Left lobe of liver (tissue), 2 donors: ENCODE measurements at regions not wholly inside any gene's neighbourhood (a gene's known extent, or its start where the extent isn't known, plus 50 kb on each side); places are given as distances from the start of the nearest gene placed in this dataset.

ENCODE experiments used
- ATAC-seq: fragments of 200-7000 bp; cut with Tn5 transposase; one replicate; pipeline ENCODE4 v1.9.1; 2020; ENCODE audit warnings: mild to moderate bottlenecking, moderate library complexity
- DNase-seq: peaks from one replicate; pipeline ENCODE4 v3.0.0-alpha.2; 2020; ENCODE audit warnings: low spot score
- donor health status: DM: no; HTN: no; CAD: no; lungs with moderate emphysema.
- donor health status: DM: no; HTN: yes; CAD: no.

DNA sequence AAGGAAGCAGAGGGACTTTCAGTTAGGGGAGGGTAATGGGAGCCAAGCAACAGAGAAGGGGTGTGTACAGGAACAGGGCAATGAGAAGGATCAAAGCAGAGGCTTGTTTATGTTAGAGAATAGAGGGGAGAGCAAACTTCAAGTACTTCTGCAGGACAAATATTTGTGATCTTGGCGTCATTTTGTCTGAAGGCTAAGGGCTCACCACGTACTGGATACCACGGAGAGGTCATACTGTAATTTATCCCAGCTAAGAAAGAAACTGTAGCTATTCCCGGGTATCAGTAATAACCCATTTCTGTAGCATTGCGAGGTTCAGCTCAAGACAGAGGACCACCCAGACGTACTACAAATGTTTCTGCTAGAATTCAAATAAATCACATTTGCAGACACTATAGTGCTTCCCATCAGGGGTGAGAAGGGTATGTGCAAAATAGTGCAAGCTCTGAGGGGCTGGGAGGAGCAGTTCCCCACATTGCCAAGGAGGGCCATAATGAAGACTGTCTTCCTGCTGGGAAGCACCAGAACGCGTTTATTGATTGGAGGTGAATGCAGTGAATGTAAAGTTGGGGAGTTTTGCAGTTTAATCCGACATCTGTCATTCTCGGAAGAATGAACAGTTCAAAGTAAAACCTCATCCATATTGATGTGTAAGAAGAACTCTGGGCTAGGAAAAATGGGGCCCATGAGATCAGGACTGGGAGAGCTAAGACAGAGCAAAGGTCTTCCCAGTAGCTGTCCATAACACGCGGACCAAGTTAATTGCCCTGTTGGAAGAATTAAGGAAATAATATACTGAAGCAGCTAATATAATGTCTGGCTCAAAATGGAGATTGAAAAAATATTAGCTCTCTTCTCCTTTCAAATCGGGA, 136.9 kb downstream of the RWDD3 start:
- ATAC-seq (no peak), DNase-seq (no peak)

DNA sequence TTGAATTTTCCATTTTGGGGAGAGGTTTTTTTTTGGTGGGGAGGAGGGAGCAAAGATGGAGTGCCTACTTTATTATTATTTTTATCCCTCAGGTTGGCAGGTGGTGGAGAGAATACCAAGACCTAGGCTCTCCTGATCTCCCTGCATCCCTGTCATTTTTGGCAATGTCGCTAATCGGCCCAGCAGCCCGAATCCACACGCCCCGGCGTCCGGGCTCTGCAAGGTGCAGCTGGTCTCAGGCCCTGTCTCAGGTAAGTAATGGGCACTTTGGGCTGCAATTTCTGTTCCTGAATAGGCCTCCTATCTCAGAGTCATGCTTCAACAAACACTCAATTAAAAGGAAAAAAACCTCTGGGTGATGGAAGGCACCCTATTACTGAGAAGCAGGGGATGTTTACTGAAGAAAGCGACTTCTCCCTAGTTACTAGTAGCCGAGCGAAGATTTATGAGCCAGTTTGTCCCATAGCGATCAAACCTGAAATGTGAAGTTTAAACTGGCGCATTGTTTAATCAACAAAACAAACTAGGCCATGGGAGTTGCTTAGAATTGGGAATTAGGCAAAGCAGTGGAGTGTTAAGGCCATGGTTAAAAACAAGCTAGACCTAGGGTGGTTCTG, 137.8 kb downstream of the RWDD3 start:
- ATAC-seq (no peak), DNase-seq (no peak)

DNA sequence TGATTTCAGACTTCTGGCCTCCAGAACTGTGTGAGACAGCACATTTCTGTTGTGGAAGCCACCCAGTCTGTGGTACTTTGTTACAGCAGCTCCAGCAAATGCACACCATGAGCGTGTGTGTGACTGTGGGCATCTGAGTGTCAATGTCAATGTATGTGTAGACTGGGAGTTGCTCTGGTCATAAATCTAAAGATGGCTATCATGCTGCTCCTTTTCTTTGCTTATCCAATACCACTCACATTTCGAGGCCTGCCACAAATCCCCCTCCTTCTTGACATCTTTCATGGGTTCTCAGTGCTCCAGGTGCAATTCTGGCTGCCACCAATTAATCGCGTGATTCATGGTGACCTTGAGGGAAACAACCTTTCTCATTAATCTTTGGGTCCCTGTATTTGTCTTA, 141.2 kb downstream of the RWDD3 start:
- no peak for ATAC-seq
- DNase-seq: no peak

DNA sequence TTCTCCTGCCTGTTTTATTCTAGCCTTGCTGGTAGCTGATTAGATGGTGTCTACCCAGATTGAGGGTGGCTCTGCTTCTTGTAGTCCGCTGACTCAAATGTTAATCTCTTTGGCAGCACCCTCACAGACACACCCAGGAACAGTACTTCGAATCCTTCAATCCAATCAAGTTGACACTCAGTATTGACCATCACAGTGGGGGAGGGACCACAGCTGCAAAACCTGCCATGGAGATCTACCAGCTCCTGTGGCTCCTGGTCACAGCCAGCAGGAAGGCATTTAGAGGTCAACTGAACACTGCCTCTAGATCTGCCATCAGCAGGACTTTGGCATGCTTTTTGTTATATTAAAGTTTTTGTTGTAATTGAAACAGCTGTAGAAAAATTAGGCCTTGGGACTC, 146.9 kb downstream of the RWDD3 start:
- DNase-seq (no peak), ATAC-seq (no peak)

DNA sequence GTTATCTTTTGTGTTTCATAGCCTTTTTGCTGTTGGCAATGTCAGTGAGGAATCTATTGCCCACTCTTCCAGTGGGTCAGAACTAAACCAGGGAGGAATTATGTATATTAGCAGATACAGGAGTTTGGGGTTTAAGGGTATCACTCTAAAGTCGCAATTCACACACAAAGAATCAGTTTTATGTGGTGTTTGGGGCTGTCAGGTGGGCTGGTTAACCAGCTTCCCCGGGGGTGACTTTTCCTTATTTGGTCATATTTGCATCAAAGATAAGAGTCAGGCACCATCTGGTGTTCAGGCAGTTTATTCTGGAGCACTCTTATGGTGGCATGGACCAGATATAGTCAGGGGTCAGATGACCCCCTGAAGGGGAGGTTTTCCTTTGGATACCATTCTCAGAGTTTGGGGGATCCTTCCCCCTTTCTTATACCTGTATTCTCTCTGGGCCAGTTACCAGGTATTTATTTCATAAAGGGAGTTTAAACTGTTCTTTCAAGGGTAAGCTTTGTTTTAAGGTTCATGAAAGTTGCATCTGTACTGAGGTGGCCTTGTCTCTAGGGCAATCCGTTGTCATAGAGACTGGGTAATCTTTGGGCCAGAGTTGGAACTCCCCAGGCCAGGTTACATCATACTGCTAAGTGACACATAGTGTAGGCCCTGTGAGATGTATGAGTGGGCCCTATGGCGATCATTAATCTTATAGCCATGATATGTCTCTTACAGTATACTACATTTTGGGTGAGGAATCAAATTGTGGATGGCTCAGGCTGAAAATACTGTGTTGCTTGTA, 148.2 kb downstream of the RWDD3 start:
- DNase-seq: no peak
- ATAC-seq: no peak

DNA sequence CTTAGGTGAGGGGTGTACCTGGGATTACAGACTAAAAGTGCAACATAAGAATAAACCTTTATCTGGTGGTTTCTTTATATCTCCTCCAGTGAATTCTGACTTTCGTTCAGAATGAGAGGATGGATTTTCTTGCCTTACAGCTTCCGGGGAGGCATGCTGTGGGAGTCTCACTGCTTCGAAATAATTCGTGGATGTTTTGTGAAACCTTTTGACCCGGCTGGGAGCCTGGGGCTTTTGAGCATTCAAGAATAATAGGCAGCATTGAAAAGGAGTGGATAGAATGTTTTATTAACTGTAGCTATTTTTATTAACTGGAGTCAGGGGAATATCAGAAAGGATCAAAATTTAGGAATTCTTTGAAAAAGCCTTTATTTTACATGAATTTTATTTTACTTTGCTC, 149.1 kb downstream of the RWDD3 start:
- ATAC-seq: no peak
- DNase-seq: no peak

DNA sequence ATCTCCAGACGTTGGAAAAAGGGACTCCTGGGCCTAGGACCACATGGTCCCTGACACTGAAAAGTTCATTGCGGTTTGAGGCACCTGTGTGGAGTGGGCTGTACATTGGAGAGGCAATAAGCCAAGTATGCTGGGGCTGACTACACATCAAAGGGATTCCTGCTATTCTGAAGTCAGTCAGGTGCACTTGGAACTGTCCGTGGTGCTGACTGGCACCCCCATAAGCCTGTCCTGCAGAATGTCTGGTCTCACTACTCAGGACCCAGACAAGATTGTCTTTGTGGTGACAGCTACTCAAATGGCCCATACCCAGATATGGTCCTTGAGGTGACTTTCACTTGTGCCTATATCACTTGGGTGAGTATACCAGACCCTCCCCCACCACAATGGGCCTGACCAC, 150.6 kb downstream of the RWDD3 start:
- peak; percentile 30 for ATAC-seq
- DNase-seq: no peak

DNA sequence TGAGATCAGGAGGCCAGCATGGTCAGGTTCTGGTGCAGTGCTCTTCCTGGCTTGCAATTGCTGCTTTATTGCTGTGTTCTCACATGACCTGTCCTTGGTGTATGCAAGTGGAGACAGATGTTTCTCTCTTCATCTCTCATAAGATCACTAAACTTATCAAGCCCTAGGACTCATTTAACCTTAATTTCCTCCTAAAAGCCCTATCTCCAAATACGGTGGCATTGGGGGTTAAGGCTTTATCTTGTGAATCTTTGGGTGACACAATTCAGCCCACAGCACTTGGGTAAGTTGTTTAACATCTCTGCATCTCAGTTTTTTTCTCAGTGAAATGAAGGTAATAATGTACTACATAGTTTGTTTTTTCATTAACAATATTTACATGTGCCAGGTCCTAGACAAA, 152.4 kb downstream of the RWDD3 start:
- ATAC-seq (no peak), DNase-seq (no peak)

DNA sequence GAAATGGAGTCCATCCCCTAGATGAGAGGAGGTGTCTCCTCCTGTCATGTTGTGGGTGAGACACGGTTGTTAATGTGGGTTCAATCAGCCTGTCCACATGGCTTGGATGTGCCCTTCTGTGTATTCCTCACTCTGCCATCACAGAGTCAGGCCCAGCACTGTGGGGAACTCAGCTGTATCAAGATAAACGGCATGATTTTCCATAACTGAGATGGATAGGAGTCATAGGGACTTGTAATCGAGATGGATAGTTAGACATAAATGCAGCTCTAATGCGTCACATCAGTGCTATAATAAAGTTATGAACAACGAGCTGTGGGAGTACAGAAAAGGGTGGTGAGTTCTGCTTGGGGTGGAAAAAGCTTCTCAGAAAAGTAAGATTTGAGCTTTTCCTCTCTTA, 152.9 kb downstream of the RWDD3 start:
- ATAC-seq (no peak), DNase-seq (no peak)

DNA sequence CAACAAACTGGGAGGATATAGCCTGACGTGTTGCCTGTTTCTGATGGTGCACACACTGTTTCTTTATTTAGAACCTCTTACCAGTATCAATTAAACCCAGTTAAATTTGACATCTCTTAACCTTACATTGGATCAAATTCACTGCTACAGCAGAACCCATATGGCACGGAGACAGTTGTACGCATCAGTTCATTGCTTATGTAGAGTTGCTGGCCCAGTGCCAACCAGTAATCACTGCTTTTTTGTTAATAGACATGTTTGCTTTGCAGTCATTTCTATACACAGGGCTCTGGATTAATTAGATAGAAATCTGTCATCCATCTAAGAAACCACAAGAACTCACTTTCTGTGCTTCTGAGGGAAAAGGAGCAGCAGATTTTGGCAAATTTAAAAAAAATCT, 154.0 kb downstream of the RWDD3 start:
- no peak for DNase-seq
- no peak for ATAC-seq

DNA sequence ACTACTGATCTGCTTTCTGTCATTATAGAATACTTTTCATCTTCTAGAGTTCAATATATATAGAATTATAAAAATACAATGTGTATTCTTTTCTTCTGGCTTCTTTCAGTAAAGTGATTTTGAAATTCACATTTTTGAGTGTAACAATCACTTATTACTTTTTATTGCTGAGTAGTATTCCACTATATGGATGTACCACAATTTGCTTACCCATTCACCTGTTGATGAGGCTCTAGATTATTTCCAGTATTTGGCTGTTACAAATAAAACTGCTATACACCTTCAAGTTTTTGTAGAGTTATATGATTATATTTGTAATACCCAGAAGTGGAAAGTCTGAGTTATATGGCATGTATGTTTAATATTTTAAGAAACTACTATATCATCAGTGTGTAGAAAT, 159.4 kb downstream of the RWDD3 start:
- ATAC-seq (no peak), DNase-seq (no peak)

DNA sequence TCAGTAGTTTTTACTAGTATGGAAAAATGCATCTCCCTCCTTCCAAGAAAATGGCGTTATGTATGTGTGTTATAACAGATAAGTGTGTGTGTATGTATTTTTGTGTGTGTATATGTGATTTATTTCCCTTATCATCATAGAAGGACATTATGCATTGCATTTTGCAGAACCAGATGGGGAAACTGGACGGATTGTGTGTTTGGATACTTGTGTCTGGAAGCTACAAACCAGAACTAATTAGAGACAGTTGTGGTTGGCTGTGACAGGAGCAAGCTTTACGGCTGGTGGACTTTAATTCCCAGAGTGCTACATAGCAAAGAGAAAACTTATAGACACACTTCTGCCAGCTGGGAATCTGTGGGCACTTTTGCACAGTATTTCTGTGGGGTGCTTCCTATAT, 162.5 kb downstream of the RWDD3 start:
- no peak for DNase-seq
- no peak for ATAC-seq

DNA sequence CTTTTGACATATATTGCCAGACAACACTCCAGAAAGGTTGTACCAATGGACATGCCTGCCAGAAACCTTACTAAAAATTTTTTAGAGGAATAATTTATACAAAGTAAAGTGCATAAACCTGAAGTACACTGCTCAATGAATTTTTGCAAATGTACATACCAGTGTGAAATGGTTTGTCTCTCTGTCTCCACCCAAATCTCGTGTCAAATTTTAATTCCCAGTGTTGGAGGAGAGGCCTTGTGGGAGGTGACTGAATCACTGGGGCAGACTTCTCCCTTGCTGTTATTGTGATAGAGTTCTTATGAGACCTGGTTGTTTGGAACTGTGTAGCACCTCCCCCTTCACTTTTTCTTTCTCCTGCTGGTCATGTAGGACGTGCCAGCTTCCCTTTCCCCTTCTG, 168.8 kb downstream of the RWDD3 start:
- DNase-seq: no peak
- ATAC-seq: no peak

DNA sequence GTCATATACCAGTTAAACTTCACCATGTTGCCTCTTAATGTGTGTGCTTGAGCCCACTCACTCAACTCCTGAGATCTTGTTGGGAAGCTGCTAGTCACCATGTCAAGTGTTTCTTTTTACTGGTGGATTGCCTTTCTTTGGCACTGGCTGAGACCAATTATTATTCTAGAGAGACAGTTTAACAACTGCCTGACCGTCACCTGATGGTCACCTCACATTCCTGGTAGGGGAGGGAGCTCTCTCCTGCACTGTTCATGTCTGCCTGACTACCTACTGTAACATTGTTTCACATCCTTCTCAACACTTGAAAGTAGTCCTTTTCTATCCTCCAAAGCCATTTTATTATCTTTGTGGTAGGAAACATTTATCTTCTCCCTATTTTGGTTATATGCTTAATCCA, 172.3 kb downstream of the RWDD3 start:
- no peak for ATAC-seq
- DNase-seq: no peak

DNA sequence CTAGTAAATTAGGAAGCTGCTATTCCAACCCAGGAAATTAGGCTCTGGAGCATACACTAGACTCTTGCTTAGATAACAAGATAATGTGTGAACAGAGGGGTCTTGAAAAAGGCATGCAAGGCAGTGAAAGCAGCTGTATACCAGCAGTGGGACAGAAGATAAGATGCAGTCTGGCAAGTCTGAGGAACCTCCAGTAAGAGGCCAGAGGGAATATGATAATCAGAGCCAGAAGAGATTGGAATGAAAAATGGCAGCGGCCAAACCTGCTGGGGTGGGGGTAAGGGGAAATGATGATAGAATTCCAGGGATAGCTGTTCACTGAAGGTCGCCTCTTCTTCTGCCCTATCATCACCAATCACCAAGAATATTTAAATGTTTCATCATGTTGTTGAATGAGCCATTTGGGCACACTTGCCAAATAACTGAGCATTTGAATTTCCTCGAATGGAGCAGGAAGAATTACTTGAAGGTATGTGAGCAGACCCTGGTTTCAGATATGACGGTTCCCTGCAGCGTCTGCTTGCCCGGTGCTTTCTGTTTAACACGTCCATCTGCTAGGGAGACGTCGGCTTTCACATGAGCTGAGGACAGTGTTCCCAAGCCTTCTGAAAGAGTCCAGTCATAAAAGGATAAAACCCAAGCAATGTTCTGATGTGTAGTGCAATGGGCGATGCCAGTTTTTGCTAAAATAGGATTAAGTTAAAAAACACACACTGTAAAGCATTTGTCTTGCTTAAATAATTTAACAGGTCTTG, 173.3 kb downstream of the RWDD3 start:
- ATAC-seq (no peak), DNase-seq (no peak)

DNA sequence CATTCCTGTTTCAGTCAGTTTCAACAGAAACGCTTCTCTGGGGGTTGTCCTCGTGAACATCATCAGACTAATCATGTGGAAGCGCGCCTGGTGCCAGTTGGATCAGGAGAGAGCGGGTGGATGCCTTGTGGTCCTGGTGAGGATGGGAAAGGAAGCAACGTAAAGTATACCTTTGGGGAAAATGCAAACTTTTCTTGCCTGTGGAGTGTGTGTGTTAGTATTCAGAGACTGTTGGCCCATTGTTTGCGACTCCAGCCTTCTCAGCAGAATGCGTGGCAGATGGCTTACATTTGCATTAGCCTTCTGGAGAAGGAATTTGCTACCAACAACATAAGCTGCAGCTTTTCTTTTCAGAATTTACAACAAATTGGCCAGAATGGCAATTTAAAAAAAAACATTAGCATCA, 173.9 kb downstream of the RWDD3 start:
- DNase-seq (no peak), ATAC-seq (no peak)

DNA sequence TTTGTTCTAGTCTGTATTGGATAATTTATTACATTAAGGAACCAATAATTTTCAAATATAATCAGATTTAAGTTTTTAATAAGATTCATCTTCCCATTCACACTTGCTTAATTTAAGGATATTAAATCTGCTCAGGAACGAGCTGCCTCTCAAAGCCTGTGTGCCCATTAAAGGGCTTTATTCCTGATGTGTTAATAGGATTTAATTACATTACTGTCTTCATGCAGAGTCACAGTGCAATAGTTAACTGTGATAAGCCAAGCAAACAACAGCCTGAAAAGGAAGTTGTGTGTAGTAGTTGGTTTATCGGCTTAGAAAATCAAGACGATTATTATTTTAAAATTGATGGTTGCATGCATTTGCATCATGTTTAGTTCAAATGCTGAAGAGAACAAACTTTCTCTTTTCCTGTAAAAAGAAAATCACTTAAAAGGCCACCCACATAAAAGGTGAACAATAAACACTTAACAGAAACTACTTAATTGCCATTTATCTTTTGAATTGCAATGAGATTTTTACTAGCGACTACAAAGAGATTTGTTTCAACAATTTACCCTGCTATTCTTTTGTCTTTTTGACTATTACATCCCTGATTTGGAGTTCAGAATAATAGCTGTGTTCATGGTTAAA, 174.6 kb downstream of the RWDD3 start:
- DNase-seq: no peak
- no peak for ATAC-seq

DNA sequence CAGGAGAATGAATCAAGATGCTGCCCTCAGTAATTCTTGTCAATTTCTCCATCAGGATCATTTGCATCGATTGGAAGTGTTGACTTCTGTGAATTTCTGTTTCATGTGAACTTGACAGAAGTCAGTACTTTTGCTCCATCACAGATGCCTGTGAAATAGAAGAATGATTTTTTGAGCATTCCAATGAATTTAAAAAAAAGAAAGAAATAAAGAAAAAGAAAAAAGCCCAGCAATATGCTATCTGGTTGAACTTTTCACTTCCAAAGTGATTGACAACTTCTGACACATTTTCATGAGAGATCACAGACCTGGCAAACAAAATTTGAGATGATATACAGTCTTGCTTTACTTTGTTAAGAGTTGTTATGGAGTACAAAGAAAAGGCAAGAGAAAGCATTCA, 175.3 kb downstream of the RWDD3 start:
- DNase-seq: no peak
- ATAC-seq: no peak

DNA sequence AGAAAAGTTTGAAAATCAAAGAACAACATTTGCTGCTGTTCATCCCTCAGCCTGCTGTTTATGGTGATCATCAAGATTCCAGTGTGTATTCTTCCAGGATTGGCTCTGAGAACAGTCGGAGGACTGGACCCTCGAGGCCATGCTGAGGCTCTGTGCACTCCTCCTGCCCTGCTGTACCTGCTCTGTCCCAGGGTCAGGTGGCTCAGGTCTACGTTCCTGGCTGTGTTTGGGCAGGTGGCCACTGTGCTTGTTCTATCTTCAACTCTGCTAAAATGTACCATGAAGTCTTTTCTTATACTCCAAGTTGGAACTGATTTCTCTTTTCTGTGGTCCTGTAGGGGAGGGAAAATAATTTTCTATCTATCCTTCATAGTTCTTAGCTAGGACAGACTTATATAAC, 175.9 kb downstream of the RWDD3 start:
- ATAC-seq: no peak
- no peak for DNase-seq

DNA sequence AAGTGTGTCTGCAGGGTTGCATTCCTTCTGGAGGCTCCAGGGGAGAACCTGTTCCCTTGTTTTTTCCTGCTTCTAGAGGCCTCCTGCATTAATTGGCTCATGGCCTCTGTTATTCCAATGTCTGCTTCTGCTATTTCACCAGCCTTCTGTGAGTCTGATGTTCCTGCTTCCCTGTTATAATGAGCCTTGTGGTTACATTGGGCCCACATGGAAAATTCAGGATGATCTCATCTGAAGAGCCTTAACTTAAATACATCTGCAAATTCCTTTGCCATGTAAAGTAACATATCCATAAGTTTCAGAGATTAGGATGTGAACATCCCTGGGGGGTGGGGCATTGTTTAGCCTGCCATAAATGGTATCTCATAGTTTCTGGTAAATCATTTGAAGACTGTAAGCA, 181.1 kb downstream of the RWDD3 start:
- ATAC-seq (no peak), DNase-seq (no peak)

DNA sequence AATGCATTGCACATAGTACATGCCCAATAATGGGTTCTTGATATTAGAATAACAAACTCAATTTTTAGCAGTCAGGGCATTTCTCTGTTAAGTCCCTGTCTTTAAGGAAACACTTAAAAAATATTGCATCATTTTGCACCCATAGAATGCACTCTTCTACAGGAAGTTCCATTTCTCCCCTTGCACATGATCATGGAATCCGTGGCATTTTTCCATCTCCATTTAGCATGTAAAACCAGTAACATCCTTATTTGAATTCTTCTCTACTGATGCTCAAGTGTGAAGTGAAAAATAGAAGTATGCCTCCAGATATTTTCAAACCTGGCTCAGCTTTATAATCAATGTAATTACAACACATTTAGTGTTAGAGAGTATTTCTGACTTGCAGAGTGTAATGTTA, 192.8 kb downstream of the RWDD3 start:
- DNase-seq (no peak), ATAC-seq (no peak)
